ENCODE measurements at regions not wholly inside any gene's neighbourhood (a gene's known extent, or its start where the extent isn't known, plus 50 kb on each side); places are given as distances from the start of the nearest gene placed in this dataset.

DNA sequence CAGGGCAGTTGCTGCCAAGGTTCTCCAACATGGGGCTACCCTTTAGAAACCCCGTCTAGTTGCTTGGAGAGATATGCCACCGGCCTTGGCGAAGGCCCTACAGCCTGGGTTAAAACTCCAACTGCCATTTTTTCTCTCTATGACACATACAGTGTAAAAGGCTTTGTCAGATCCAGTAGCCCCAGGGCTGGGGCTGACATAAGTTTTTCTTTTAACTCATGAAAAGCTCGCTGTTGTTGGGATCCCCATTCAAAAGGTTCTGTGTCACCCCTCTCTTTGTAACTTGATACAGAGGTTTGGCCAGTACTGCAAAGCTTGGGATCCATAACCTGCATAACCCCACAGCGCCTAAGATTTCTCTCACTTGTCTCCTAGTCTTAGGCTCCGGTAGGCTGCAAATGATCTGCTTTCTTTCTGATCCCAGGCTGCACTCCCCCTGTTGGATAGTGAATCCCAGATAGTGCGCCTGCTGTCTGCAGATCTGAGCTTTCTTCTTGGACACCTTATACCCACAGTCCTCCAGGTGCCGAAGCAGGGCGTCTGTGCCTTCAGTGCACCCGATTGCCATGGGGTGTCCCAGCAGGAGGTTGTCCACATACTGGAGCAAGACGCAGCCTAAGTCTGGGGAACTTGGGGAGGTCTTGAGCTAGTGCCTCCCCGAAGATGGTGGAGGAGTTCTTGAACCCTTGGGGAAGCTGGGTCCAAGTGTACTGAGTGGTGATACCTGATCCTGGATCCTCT lies 406.2 kb downstream of the TGFB2 start:
- no TSS peak for BruUV-seq (replicated peaks)
- Mint-ChIP-seq H3K4me3 (ENCODE audit: unreplicated experiment) (no peak overlapping the region), H3K27ac (ENCODE audit: low read depth, unreplicated experiment) (no peak overlapping the region), H3K9me3 (ENCODE audit: unreplicated experiment) (peaks cover 5% of the 10 kb centered on the region), H3K27me3 (ENCODE audit: insufficient read depth, unreplicated experiment) (no peaks in the 10 kb centered on the region), H3K36me3 (ENCODE audit: insufficient read depth, unreplicated experiment) (no peaks in the 10 kb centered on the region), H3K4me1 (ENCODE audit: insufficient read depth, unreplicated experiment) (no peaks in the 10 kb centered on the region)
- DNase-seq (ENCODE audit: unreplicated experiment) = no peak
- TF ChIP-seq, protein P1, sequence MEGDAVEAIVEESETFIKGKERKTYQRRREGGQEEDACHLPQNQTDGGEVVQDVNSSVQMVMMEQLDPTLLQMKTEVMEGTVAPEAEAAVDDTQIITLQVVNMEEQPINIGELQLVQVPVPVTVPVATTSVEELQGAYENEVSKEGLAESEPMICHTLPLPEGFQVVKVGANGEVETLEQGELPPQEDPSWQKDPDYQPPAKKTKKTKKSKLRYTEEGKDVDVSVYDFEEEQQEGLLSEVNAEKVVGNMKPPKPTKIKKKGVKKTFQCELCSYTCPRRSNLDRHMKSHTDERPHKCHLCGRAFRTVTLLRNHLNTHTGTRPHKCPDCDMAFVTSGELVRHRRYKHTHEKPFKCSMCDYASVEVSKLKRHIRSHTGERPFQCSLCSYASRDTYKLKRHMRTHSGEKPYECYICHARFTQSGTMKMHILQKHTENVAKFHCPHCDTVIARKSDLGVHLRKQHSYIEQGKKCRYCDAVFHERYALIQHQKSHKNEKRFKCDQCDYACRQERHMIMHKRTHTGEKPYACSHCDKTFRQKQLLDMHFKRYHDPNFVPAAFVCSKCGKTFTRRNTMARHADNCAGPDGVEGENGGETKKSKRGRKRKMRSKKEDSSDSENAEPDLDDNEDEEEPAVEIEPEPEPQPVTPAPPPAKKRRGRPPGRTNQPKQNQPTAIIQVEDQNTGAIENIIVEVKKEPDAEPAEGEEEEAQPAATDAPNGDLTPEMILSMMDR (IDR thresholded peaks at IDR 0.05; ENCODE audit: unreplicated experiment) = no peak
- CTCF ChIA-PET = interaction anchor here (0.6 to 2.4 kb wide), 9 partner anchors 11 to 536 kb away, joined by 3 to 12 read pairs (median 4); no protein-coding TSS in a partner anchor
- intact Hi-C loops (cut with micrococcal nuclease) = no loop called here
- POLR2A ChIA-PET = interaction anchor here (0.7 kb wide), 1 partner anchor 312 kb away, joined by 3 read pairs; no protein-coding TSS in a partner anchor

DNA sequence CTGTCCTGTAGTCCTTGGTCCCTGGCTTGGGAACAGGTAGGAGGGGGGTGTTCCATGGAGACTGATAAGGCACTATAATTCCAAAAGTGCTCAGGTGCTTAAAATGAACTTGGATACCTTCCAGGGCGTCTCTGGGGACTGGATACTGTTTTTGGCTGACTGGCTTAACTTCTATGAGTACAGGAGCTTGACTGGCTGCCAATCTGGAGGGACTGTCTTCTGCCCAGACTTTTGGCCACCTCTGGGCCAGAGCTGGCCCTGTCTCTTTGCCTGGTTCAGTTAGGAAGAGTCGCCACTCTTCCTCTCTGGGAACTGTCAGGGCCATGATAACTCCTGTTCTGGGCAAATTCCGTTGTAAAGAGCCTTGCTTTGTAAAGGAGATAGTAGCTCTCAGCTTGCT lies 407.0 kb downstream of the TGFB2 start:
- TF ChIP-seq, protein P1 (IDR thresholded peaks at IDR 0.05; ENCODE audit: unreplicated experiment) = no peak
- Mint-ChIP-seq H3K36me3 (ENCODE audit: insufficient read depth, unreplicated experiment) (no peaks in the 10 kb centered on the region), H3K9me3 (ENCODE audit: unreplicated experiment) (peaks cover under 1% of the 10 kb centered on the region), H3K4me3 (ENCODE audit: unreplicated experiment) (no peak overlapping the region), H3K27ac (ENCODE audit: low read depth, unreplicated experiment) (no peak overlapping the region), H3K27me3 (ENCODE audit: insufficient read depth, unreplicated experiment) (no peaks in the 10 kb centered on the region), H3K4me1 (ENCODE audit: insufficient read depth, unreplicated experiment) (no peaks in the 10 kb centered on the region)
- CTCF ChIA-PET = interaction anchor here (0.9 kb wide), 1 partner anchor 10 kb away, joined by 6 read pairs; no protein-coding TSS in a partner anchor
- POLR2A ChIA-PET = no interaction called here
- no peak for DNase-seq (ENCODE audit: unreplicated experiment)
- intact Hi-C loops (cut with micrococcal nuclease) = no loop called here
- no TSS peak for BruUV-seq (replicated peaks)

DNA sequence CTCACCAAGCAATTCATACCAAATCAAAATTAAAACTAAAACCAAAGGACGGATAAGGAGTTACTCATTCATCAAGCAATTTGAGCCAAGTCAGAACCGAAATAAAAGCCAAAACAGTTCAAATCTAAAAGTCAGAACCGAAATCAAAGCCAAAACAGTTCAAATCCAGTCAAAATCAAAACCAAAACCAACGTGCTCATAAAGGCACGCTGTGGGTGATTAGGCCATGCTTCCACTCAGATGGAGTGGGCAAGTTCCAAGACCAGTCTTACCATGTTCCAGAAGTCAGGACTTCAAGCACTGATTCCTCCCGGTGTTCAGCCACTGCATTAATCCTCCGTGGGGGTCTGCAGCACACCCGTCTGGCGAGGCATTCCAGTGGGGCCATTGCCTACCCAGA lies 409.3 kb downstream of the TGFB2 start:
- no peaks in the 10 kb centered on the region for H3K36me3 Mint-ChIP-seq (ENCODE audit: insufficient read depth, unreplicated experiment)
- H3K4me3 Mint-ChIP-seq (ENCODE audit: unreplicated experiment) = no peak overlapping the region
- TF ChIP-seq, protein P1 (IDR thresholded peaks at IDR 0.05; ENCODE audit: unreplicated experiment) = no peak
- H3K4me1 Mint-ChIP-seq (ENCODE audit: insufficient read depth, unreplicated experiment) = no peaks in the 10 kb centered on the region
- no peaks in the 10 kb centered on the region for H3K27me3 Mint-ChIP-seq (ENCODE audit: insufficient read depth, unreplicated experiment)
- intact Hi-C loops (cut with micrococcal nuclease) = no loop called here
- H3K9me3 Mint-ChIP-seq (ENCODE audit: unreplicated experiment) = no peaks in the 10 kb centered on the region
- no TSS peak for BruUV-seq (replicated peaks)
- CTCF ChIA-PET = interaction anchor here (0.7 kb wide), 1 partner anchor 171 kb away, joined by 3 read pairs; no protein-coding TSS in a partner anchor
- POLR2A ChIA-PET = interaction anchor here (0.6 kb wide), 1 partner anchor 432 kb away, joined by 3 read pairs; no protein-coding TSS in a partner anchor
- no peak overlapping the region for H3K27ac Mint-ChIP-seq (ENCODE audit: low read depth, unreplicated experiment)
- DNase-seq (ENCODE audit: unreplicated experiment) = no peak

DNA sequence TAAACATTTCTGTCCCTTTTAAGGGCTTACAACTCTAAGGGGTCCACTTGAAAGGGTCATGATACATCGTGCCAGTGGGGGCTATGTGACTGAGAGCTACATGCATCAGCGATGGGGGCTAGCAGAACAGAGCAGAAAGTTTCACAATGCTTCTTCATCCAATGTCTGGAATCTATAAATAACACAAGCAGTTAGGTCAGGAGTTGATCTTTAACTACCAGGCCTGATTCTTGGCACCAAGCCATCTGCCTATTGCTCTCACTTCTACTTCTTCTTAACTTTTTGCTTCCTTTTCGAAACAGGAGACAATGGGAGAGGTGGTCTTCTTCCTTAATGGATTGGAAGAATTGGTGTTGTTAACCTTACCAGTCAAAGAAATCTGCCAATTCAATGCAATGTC lies 410.0 kb downstream of the TGFB2 start:
- ChIA-PET POLR2A (interaction anchor here (0.6 kb wide), 1 partner anchor 431 kb away, joined by 3 read pairs; no protein-coding TSS in a partner anchor), CTCF (interaction anchor here (0.6 to 0.7 kb wide), 2 partner anchors 31 to 170 kb away, joined by 3 to 4 read pairs; no protein-coding TSS in a partner anchor)
- Mint-ChIP-seq H3K36me3 (ENCODE audit: insufficient read depth, unreplicated experiment) (no peaks in the 10 kb centered on the region), H3K27ac (ENCODE audit: low read depth, unreplicated experiment) (no peak overlapping the region), H3K4me1 (ENCODE audit: insufficient read depth, unreplicated experiment) (no peaks in the 10 kb centered on the region), H3K4me3 (ENCODE audit: unreplicated experiment) (no peak overlapping the region), H3K9me3 (ENCODE audit: unreplicated experiment) (no peaks in the 10 kb centered on the region), H3K27me3 (ENCODE audit: insufficient read depth, unreplicated experiment) (no peaks in the 10 kb centered on the region)
- intact Hi-C loops (cut with micrococcal nuclease) = no loop called here
- TF ChIP-seq, protein P1 (IDR thresholded peaks at IDR 0.05; ENCODE audit: unreplicated experiment) = no peak
- DNase-seq (ENCODE audit: unreplicated experiment) = no peak
- no TSS peak for BruUV-seq (replicated peaks)
